ENCODE measurements at regions not wholly inside any gene's neighbourhood (a gene's known extent, or its start where the extent isn't known, plus 50 kb on each side); places are given as distances from the start of the nearest gene placed in this dataset.
"Not testable (repeated sequence)": the region's sequence is repeated elsewhere in the genome, so short reads cannot be mapped to it uniquely, and the experiment has no call there.

GRCh38 chr6:20263059-20263458, 50.8 kb upstream of the MBOAT1 start:
- in situ Hi-C loops (cut with MboI; ENCODE audit: low pct_unique_long_range_greater_than_20kb, low sequenced_read_pairs, unreplicated experiment): no loop called here
- DNase-seq (ENCODE audit: low spot score): no peak
- no peak for TF ChIP-seq CTCF (IDR thresholded peaks at IDR 0.05; ENCODE audit: extremely low read depth, insufficient read depth, missing control alignments)

DNA sequence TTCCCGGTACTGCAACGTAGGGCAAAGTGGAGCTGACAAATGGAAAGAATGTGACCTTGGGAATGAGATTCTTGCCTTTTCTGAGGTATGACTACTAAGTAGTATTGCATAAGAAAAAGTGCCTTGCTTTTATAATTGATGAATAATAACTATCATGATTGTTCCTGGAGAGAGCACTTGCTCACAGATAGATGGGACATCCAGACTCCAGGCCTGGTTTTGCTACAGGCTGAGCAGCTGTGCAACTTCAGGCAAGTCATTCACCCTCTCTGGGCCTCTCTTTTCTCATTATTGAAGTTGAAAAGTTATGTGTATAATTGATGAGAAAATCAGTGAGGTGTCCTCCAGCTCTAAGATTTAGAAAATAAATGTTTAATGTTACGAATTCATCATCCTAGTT, 53.6 kb upstream of the MBOAT1 start:
- in situ Hi-C loops (cut with MboI; ENCODE audit: low pct_unique_long_range_greater_than_20kb, low sequenced_read_pairs, unreplicated experiment): no loop called here
- TF ChIP-seq CTCF (IDR thresholded peaks at IDR 0.05; ENCODE audit: extremely low read depth, insufficient read depth, missing control alignments): no peak

DNA sequence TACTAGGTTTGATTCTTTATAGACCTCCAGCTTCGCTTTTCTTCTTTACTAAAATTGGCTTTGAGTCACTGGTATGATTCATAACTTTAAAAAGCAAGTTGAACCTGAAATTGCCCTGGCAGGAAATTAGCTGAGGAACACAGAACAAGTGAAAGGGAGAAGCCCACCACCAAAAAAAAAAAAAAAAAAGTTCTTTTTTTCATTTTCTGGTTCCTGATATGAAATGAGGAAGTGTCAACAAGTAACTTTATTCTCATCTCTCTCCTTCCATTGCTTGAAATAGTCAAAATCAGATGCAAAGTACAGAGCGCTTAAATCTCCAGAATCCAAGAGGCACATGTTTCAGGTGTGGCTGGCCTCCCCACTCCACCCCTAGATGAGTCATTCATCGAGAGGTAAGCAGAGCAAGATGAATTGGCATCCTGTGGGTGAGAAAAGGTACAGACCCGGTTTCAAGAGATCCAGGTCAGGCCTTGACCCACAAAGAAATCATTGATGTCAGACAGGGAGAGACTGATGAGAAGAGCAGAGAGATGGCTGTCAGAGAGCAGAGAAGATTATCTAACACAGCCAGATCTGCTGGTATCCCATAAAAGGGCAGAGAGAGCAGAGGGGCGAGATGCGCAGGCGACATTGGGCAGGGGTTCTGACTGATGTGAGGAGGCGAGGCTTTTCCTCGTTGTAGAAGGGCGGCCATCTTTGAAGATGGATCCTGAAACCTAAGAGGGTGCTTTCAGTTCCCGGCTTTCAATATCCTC, 54.8 kb upstream of the MBOAT1 start:
- in situ Hi-C loops (cut with MboI; ENCODE audit: low pct_unique_long_range_greater_than_20kb, low sequenced_read_pairs, unreplicated experiment): no loop called here

More for the DNA sequence above, 53.6 kb upstream of the MBOAT1 start:
- no peak for DNase-seq (ENCODE audit: low spot score)

GRCh38 chr6:20269181-20269580, 56.9 kb upstream of the MBOAT1 start:
- in situ Hi-C loops (cut with MboI; ENCODE audit: low pct_unique_long_range_greater_than_20kb, low sequenced_read_pairs, unreplicated experiment): no loop called here
- no peak for DNase-seq (ENCODE audit: low spot score)
- no peak for TF ChIP-seq CTCF (IDR thresholded peaks at IDR 0.05; ENCODE audit: extremely low read depth, insufficient read depth, missing control alignments)

More for the DNA sequence above, 54.8 kb upstream of the MBOAT1 start:
- DNase-seq (ENCODE audit: low spot score): peak; percentile 34
- TF ChIP-seq CTCF (IDR thresholded peaks at IDR 0.05; ENCODE audit: extremely low read depth, insufficient read depth, missing control alignments): no peak

DNA sequence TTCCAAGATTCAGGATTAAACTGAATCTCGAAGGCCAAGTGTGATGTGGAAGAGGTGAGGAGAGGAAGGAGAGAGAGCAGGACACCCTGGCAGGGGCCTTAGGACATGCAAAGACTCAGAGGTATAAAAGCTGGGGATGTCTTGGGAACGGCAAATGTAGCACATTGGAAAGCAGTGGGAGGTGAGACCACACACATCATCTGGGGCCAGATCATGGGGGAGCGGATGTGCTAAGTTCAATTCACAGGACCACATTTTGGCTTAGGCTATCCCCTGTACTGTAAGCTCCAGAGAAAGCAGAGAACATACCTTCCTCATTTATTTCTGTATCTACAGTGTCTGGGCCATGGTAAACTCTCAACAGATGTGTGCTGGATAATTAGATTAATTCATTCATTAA, 59.5 kb upstream of the MBOAT1 start:
- TF ChIP-seq CTCF (IDR thresholded peaks at IDR 0.05; ENCODE audit: extremely low read depth, insufficient read depth, missing control alignments): no peak
- in situ Hi-C loops (cut with MboI; ENCODE audit: low pct_unique_long_range_greater_than_20kb, low sequenced_read_pairs, unreplicated experiment): no loop called here
- DNase-seq (ENCODE audit: low spot score): no peak

GRCh38 chr6:20274137-20274536, 61.9 kb upstream of the MBOAT1 start:
- no peak for DNase-seq (ENCODE audit: low spot score)
- in situ Hi-C loops (cut with MboI; ENCODE audit: low pct_unique_long_range_greater_than_20kb, low sequenced_read_pairs, unreplicated experiment): no loop called here
- TF ChIP-seq CTCF (IDR thresholded peaks at IDR 0.05; ENCODE audit: extremely low read depth, insufficient read depth, missing control alignments): no peak

DNA sequence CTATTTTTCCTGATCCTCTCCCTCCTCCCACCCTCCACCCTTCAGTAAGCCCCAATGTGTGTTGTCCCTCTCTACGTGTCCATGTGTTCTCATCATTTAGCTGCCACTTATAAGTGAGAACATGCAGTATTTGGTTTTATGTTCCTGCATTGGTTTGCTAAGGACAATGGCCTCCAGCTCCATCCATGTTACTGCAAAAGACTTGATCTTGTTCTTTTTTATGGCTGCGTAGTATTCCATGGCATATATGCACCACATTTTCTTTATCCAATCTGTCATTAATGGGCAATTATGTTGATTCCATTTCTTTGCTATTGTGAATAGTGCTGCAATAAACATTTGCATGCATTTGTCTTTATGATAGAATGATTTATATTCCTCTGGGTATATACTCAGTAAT, 63.6 kb upstream of the MBOAT1 start:
- DNase-seq (ENCODE audit: low spot score); in situ Hi-C loops (cut with MboI; ENCODE audit: low pct_unique_long_range_greater_than_20kb, low sequenced_read_pairs, unreplicated experiment): not testable (repeated sequence)

DNA sequence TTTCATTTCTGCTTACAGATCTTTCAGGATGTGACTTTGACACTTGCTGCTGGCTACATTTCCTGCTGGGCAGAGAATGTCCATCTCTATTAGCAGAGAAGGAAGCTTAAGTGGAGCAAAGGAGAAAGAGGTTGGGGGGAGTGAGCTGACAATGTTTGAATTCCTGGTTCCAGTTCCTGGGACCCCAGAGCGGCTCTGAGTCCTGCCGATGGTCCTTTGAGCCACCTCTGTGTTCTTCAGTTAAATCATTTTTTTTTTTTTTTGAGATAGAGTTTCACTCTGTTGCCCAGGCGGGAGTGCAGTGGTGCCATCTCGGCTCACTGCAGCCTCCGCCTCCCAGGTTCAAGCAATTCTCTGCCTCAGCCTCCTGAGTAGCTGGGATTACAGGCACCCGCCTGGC, 65.5 kb upstream of the MBOAT1 start:
- in situ Hi-C loops (cut with MboI; ENCODE audit: low pct_unique_long_range_greater_than_20kb, low sequenced_read_pairs, unreplicated experiment): not testable (repeated sequence)

More for the DNA sequence above, 65.5 kb upstream of the MBOAT1 start:
- not testable (repeated sequence) for DNase-seq (ENCODE audit: low spot score)
